SK-N-MC (cell line): ENCODE measurements at regions not wholly inside any gene's neighbourhood (a gene's known extent, or its start where the extent isn't known, plus 50 kb on each side); places are given as distances from the start of the nearest gene placed in this dataset.

ENCODE experiments used
- EZH2 ChIP-seq: fragments of 200-600 bp; sonication (generic); IDR thresholded peaks from one replicate; pipeline ENCODE4 v1.6.1; 2017; ENCODE audit warnings: antibody characterized with exemption
- FOXP2 ChIP-seq: optimal IDR thresholded peaks from 2 replicates; pipeline ENCODE3; 2011; ENCODE audit warnings: mild to moderate bottlenecking, moderate library complexity; ENCODE audit not compliant: insufficient read depth; ENCODE audit errors: extremely low read length, control extremely low read depth
- POLR2AphosphoS5 ChIP-seq: IDR thresholded peaks from 2 replicates; pipeline ENCODE4 v1.6.1; 2012; ENCODE audit warnings: mild to moderate bottlenecking, low read depth, low read length, borderline replicate concordance

GRCh38 chr13:100984085-100984705, 309.6 kb upstream of the TMTC4 start:
- TF ChIP-seq POLR2AphosphoS5 (no peak), EZH2 (no peak), FOXP2 (no peak)
